Tibial nerve (tissue), 4 donors: ENCODE measurements at regions not wholly inside any gene's neighbourhood (a gene's known extent, or its start where the extent isn't known, plus 50 kb on each side); places are given as distances from the start of the nearest gene placed in this dataset.

Source experiments
- DNase-seq, 2 donors: peaks; one replicate each; pipeline ENCODE4 v3.0.0-alpha.2; 2019; ENCODE audit warnings: low spot score in 2 of 2
- H3K27ac ChIP-seq, 4 donors: fragments of 200-600 bp; sonication (generic) in 3 of 4; one replicate each; pipeline ENCODE4 v1.5.1; 2017 to 2019; ENCODE audit warnings: mild to moderate bottlenecking in 1 of 4
- H3K27me3 ChIP-seq, 2 donors: fragments of 200-600 bp; sonication (generic) in 1 of 2; one replicate each; pipeline versions ENCODE4 v1.5.1 to v1.6.0; 2017 to 2019
- H3K36me3 ChIP-seq, 3 donors: fragments of 200-600 bp; sonication (generic); one replicate each; pipeline ENCODE4 v1.5.1; 2018 to 2019
- H3K4me1 ChIP-seq, 4 donors: fragments of 200-600 bp; sonication (generic) in 3 of 4; one replicate each; pipeline ENCODE4 v1.5.1; 2017 to 2019
- H3K4me3 ChIP-seq, 4 donors: fragments of 200-600 bp; sonication (generic) in 3 of 4; one replicate each; pipeline ENCODE4 v1.5.1; 2017 to 2019; ENCODE audit warnings: mild to moderate bottlenecking in 1 of 4, moderate library complexity in 1 of 4
- H3K9me3 ChIP-seq, 4 donors: fragments of 200-600 bp; sonication (generic) in 3 of 4; one replicate each; pipeline ENCODE4 v1.5.1; 2017 to 2019
- CTCF ChIP-seq, 5 experiments: fragments of 200-600 bp in 3 of 5; fragments of 450-650 bp in 2 of 5; sonication (generic) in 3 of 5; IDR thresholded peaks; one replicate each; pipeline ENCODE4 v1.5.1; 2016 to 2019; ENCODE audit warnings: antibody characterized with exemption in 5 of 5, mild to moderate bottlenecking in 3 of 5, moderate library complexity in 2 of 5
- EP300 ChIP-seq, 2 donors: sonication (generic); formaldehyde crosslinking; IDR thresholded peaks; one replicate each; pipeline ENCODE4 v1.6.1; 2017; ENCODE audit warnings: antibody characterized with exemption in 2 of 2, mild to moderate bottlenecking in 1 of 2
- POLR2A ChIP-seq, 2 donors: fragments of 450-650 bp; IDR thresholded peaks; one replicate each; pipeline ENCODE4 v1.6.1; 2017; ENCODE audit warnings: antibody characterized with exemption in 2 of 2, mild to moderate bottlenecking in 2 of 2, moderate library complexity in 2 of 2
- WGBS, 2 donors: methylation state at CpG; one replicate each; pipeline ENCODE4 v1.1.5; 2018; 5-methylcytosine and 5-hydroxymethylcytosine counted together

GRCh38 chr7:41418337-41418736 lies 284.6 kb downstream of the INHBA start:
- H3K4me1 ChIP-seq: no peaks in the 10 kb centered on the region
- no peaks in the 10 kb centered on the region for H3K36me3 ChIP-seq
- WGBS, 2 donors: 67% methylated on average over 3 of the region's 3 CpGs
- H3K27ac ChIP-seq: no peak overlapping the region
- DNase-seq: no peak
- no peak for TF ChIP-seq EP300 (IDR thresholded peaks at IDR 0.05)
- no peak for TF ChIP-seq CTCF (IDR thresholded peaks at IDR 0.05)
- TF ChIP-seq POLR2A (IDR thresholded peaks at IDR 0.05): no peak
- H3K27me3 ChIP-seq: no peaks in the 10 kb centered on the region
- peaks cover 0 to 7% (median 0%) of the 10 kb centered on the region in 4 donors for H3K9me3 ChIP-seq
- no peak overlapping the region for H3K4me3 ChIP-seq

- WGBS, 2 donors: 75 to 79% methylated on average over 3 of the region's 3 CpGs
- H3K27me3 ChIP-seq: no peaks in the 10 kb centered on the region
- TF ChIP-seq POLR2A (IDR thresholded peaks at IDR 0.05) (no peak), EP300 (IDR thresholded peaks at IDR 0.05) (no peak)
- H3K4me1 ChIP-seq: no peaks in the 10 kb centered on the region
- no peak overlapping the region for H3K4me3 ChIP-seq
- H3K27ac ChIP-seq: no peak overlapping the region
- no peak for DNase-seq
- H3K9me3 ChIP-seq: peaks cover 0 to 11% (median 0%) of the 10 kb centered on the region in 4 donors
- no peaks in the 10 kb centered on the region for H3K36me3 ChIP-seq
Measured at GRCh38 chr7:41416208-41416595, 286.7 kb downstream of the INHBA start.

GRCh38 chr7:41415471-41416207 lies 287.3 kb downstream of the INHBA start:
- Histone ChIP-seq H3K27ac (no peak overlapping the region), H3K27me3 (no peaks in the 10 kb centered on the region), H3K4me3 (no peak overlapping the region), H3K36me3 (no peaks in the 10 kb centered on the region), H3K4me1 (no peaks in the 10 kb centered on the region), H3K9me3 (peaks cover 0 to 11% (median 0%) of the 10 kb centered on the region in 4 donors)
- no peak for TF ChIP-seq POLR2A (IDR thresholded peaks at IDR 0.05)
- no peak for TF ChIP-seq EP300 (IDR thresholded peaks at IDR 0.05)
- DNase-seq: no peak
- 82 to 85% methylated on average over 5 of the region's 5 CpGs for WGBS, 2 donors

- H3K27ac ChIP-seq: no peak overlapping the region
- H3K36me3 ChIP-seq: no peaks in the 10 kb centered on the region
- TF ChIP-seq POLR2A (IDR thresholded peaks at IDR 0.05) (no peak), CTCF (IDR thresholded peaks at IDR 0.05) (no peak), EP300 (IDR thresholded peaks at IDR 0.05) (no peak)
- WGBS, 2 donors: 76 to 78% methylated on average over 4 of the region's 4 CpGs
- H3K4me1 ChIP-seq: no peaks in the 10 kb centered on the region
- no peaks in the 10 kb centered on the region for H3K27me3 ChIP-seq
- no peak overlapping the region for H3K4me3 ChIP-seq
- DNase-seq: no peak
- H3K9me3 ChIP-seq: peaks cover 0 to 11% (median 0%) of the 10 kb centered on the region in 4 donors
Measured at GRCh38 chr7:41415051-41415450, 287.8 kb downstream of the INHBA start.

GRCh38 chr7:41404375-41405074 lies 298.4 kb downstream of the INHBA start:
- no peaks in the 10 kb centered on the region for H3K4me1 ChIP-seq
- no peaks in the 10 kb centered on the region for H3K27me3 ChIP-seq
- 57% methylated on average over 3 of the region's 3 CpGs for WGBS, 2 donors
- no peak for DNase-seq
- no peaks in the 10 kb centered on the region for H3K9me3 ChIP-seq
- H3K27ac ChIP-seq: no peak overlapping the region
- TF ChIP-seq EP300 (IDR thresholded peaks at IDR 0.05): no peak
- TF ChIP-seq CTCF (IDR thresholded peaks at IDR 0.05): no peak
- no peak for TF ChIP-seq POLR2A (IDR thresholded peaks at IDR 0.05)
- no peak overlapping the region for H3K4me3 ChIP-seq
- no peaks in the 10 kb centered on the region for H3K36me3 ChIP-seq

GRCh38 chr7:41403291-41403690 lies 299.6 kb downstream of the INHBA start:
- H3K27ac ChIP-seq: no peak overlapping the region
- no peaks in the 10 kb centered on the region for H3K4me1 ChIP-seq
- no peaks in the 10 kb centered on the region for H3K27me3 ChIP-seq
- no peak for TF ChIP-seq CTCF (IDR thresholded peaks at IDR 0.05)
- no peak for TF ChIP-seq POLR2A (IDR thresholded peaks at IDR 0.05)
- no peak for TF ChIP-seq EP300 (IDR thresholded peaks at IDR 0.05)
- WGBS, 2 donors: 49 to 56% methylated on average over 2 of the region's 2 CpGs
- H3K36me3 ChIP-seq: no peaks in the 10 kb centered on the region
- no peak for DNase-seq
- no peaks in the 10 kb centered on the region for H3K9me3 ChIP-seq
- no peak overlapping the region for H3K4me3 ChIP-seq
